ENCODE measurements at regions not wholly inside any gene's neighbourhood (a gene's known extent, or its start where the extent isn't known, plus 50 kb on each side); places are given as distances from the start of the nearest gene placed in this dataset.

DNA sequence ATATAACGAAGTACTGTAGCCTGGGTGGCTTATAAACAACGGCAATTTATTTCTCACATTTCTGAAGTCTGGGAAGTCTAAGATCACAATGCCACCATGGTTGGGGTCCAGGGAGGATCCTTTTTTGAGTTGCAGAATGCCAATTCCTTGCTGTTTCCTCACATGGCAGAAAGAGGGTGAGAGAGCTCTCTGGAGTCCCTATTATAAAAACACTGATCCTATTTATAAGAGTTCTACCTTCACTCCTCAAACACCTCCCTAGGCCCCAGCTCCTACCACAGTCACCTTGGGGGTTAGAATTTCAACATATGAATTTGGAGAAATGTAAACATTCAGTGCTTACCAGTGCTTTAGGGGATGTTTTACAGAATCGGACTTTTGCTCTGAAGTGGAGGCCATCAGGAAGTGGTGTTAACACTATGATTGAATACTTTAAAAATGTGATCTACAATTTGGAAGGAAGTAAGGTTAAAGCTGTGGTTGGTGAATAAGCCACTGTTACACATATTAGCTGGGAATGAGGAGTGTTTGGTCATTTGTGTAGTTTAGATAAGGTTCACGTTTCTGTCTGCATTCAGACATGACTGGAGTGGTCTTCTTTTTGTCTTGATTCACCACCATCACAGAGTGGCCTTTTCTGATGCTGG, 79.9 kb upstream of the SPTLC3 start:
- Mint-ChIP-seq H3K4me3 (ENCODE audit: low read depth) (no peak overlapping the region), H3K27me3 (no peaks in the 10 kb centered on the region), H3K27ac (no peak overlapping the region), H3K4me1 (ENCODE audit: low read depth) (peaks cover 38% of the 10 kb centered on the region), H3K9me3 (ENCODE audit: low read depth) (no peaks in the 10 kb centered on the region), H3K36me3 (ENCODE audit: insufficient read depth) (no peaks in the 10 kb centered on the region)
- no peak for DNase-seq (ENCODE audit: low spot score, unreplicated experiment)
- TF ChIP-seq, protein P1, sequence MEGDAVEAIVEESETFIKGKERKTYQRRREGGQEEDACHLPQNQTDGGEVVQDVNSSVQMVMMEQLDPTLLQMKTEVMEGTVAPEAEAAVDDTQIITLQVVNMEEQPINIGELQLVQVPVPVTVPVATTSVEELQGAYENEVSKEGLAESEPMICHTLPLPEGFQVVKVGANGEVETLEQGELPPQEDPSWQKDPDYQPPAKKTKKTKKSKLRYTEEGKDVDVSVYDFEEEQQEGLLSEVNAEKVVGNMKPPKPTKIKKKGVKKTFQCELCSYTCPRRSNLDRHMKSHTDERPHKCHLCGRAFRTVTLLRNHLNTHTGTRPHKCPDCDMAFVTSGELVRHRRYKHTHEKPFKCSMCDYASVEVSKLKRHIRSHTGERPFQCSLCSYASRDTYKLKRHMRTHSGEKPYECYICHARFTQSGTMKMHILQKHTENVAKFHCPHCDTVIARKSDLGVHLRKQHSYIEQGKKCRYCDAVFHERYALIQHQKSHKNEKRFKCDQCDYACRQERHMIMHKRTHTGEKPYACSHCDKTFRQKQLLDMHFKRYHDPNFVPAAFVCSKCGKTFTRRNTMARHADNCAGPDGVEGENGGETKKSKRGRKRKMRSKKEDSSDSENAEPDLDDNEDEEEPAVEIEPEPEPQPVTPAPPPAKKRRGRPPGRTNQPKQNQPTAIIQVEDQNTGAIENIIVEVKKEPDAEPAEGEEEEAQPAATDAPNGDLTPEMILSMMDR (IDR thresholded peaks at IDR 0.05; ENCODE audit: unreplicated experiment): no peak

DNA sequence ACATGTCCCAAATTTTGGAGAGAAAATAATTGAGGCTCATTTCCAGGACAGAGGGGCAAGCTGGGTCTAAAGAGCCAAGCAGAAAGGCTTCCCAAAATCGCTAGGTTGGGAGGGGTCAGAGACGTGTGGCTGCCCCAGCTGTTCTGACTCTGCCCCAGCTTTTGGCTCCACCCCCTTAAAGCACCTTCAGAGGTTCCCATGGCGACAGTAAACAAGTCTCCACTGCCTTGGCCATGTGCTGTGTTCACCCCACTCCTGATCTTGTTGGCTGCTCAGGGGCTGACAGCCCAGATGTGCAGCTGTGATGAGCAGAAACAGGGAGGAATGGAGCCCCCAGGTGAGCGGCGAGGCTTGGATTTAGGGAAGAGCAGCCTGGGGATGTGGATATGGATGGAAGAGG, 72.8 kb upstream of the SPTLC3 start:
- no peak overlapping the region for H3K4me3 Mint-ChIP-seq (ENCODE audit: low read depth)
- H3K27me3 Mint-ChIP-seq: no peaks in the 10 kb centered on the region
- peaks cover 17% of the 10 kb centered on the region for H3K4me1 Mint-ChIP-seq (ENCODE audit: low read depth)
- TF ChIP-seq, protein P1 (IDR thresholded peaks at IDR 0.05; ENCODE audit: unreplicated experiment): no peak
- H3K36me3 Mint-ChIP-seq (ENCODE audit: insufficient read depth): no peaks in the 10 kb centered on the region
- H3K27ac Mint-ChIP-seq: peak overlapping the region; percentile 62
- no peak for DNase-seq (ENCODE audit: low spot score, unreplicated experiment)
- no peaks in the 10 kb centered on the region for H3K9me3 Mint-ChIP-seq (ENCODE audit: low read depth)

DNA sequence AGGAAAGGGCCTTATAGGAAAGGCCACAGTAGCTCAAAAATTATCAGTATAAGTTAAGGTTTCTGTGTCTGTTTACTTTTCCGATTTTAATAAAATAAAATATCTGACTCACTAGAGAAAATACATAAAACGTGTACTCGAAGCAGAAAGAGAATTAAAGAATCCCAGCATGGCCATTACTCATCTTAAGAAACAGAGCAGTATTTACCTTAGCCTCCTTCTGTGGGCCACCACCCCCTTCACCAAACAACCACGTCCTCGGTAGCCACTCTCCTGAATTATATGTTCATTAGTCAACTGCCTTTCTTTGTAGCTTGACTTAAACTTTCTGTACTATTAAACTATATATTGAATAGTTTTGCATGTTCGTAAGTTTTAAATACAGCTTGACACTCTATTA, 72.2 kb upstream of the SPTLC3 start:
- Mint-ChIP-seq H3K27ac (no peak overlapping the region), H3K9me3 (ENCODE audit: low read depth) (no peaks in the 10 kb centered on the region), H3K27me3 (no peaks in the 10 kb centered on the region), H3K36me3 (ENCODE audit: insufficient read depth) (no peaks in the 10 kb centered on the region), H3K4me1 (ENCODE audit: low read depth) (peaks cover 17% of the 10 kb centered on the region), H3K4me3 (ENCODE audit: low read depth) (no peak overlapping the region)
- no peak for DNase-seq (ENCODE audit: low spot score, unreplicated experiment)
- TF ChIP-seq, protein P1 (IDR thresholded peaks at IDR 0.05; ENCODE audit: unreplicated experiment): no peak

DNA sequence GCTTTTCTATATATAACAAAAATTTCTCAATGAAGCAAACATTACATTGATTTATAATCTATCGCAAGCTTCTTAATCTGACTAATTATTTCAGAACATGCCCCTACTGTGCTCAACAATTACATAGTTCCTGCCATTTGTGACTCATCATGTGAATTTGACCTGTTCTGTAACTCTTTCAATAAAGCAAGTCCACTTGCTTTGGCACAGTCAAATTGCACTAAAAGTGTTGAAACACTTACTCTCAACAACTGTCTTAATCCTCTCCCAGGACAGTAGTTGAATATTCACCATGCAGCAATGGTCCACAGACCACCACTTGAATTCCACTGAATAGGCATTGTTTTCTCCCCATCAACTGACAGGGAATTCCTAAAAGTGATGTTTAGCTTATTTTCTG, 67.7 kb upstream of the SPTLC3 start:
- H3K27me3 Mint-ChIP-seq: no peaks in the 10 kb centered on the region
- H3K9me3 Mint-ChIP-seq (ENCODE audit: low read depth): no peaks in the 10 kb centered on the region
- H3K27ac Mint-ChIP-seq: no peak overlapping the region
- H3K4me1 Mint-ChIP-seq (ENCODE audit: low read depth): peaks cover 17% of the 10 kb centered on the region
- DNase-seq (ENCODE audit: low spot score, unreplicated experiment): no peak
- TF ChIP-seq, protein P1 (IDR thresholded peaks at IDR 0.05; ENCODE audit: unreplicated experiment): no peak
- H3K36me3 Mint-ChIP-seq (ENCODE audit: insufficient read depth): no peaks in the 10 kb centered on the region
- H3K4me3 Mint-ChIP-seq (ENCODE audit: low read depth): no peak overlapping the region

DNA sequence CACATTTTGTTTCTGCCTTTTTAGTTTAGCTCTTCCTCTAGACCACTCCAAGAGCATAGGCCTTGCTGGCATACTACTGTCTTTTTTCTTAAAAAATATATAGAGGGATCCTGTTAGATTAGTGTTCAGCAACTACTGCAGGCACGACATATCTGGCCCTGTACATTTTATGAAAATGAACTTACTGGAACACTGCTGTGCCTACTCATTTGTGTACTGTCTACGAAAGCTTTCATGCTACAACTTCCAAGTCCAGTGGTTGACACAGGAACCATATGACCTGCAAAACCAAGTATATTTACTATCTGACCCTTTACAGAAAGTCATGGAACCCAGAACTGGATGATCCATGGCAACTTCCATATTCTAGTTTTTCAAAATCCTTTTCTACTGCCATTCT, 66.6 kb upstream of the SPTLC3 start:
- H3K4me3 Mint-ChIP-seq (ENCODE audit: low read depth): no peak overlapping the region

More for the DNA sequence above, 66.6 kb upstream of the SPTLC3 start:
- no peaks in the 10 kb centered on the region for H3K36me3 Mint-ChIP-seq (ENCODE audit: insufficient read depth)
- TF ChIP-seq, protein P1 (IDR thresholded peaks at IDR 0.05; ENCODE audit: unreplicated experiment): no peak
- H3K27ac Mint-ChIP-seq: no peak overlapping the region
- H3K9me3 Mint-ChIP-seq (ENCODE audit: low read depth): no peaks in the 10 kb centered on the region
- H3K4me1 Mint-ChIP-seq (ENCODE audit: low read depth): peaks cover 15% of the 10 kb centered on the region
- H3K27me3 Mint-ChIP-seq: no peaks in the 10 kb centered on the region
- no peak for DNase-seq (ENCODE audit: low spot score, unreplicated experiment)

Measured in progenitor cell of endocrine pancreas (in vitro differentiated cells).